GM19025 (cell line): ENCODE measurements at regions not wholly inside any gene's neighbourhood (a gene's known extent, or its start where the extent isn't known, plus 50 kb on each side); places are given as distances from the start of the nearest gene placed in this dataset.
"Not testable (repeated sequence)": the region's sequence is repeated elsewhere in the genome, so short reads cannot be mapped to it uniquely, and the experiment has no call there.

ENCODE experiments used
- ATAC-seq: cut with Tn5 transposase; IDR thresholded peaks from one replicate; pipeline ENCODE4 v1.9.1; 2021; ENCODE audit warnings: mild to moderate bottlenecking, low read depth, moderate library complexity; ENCODE audit not compliant: unreplicated experiment

- ATAC-seq: no peak
Observed at GRCh38 chr22:49349841-49350381, 477.8 kb downstream of the BRD1 start.

DNA sequence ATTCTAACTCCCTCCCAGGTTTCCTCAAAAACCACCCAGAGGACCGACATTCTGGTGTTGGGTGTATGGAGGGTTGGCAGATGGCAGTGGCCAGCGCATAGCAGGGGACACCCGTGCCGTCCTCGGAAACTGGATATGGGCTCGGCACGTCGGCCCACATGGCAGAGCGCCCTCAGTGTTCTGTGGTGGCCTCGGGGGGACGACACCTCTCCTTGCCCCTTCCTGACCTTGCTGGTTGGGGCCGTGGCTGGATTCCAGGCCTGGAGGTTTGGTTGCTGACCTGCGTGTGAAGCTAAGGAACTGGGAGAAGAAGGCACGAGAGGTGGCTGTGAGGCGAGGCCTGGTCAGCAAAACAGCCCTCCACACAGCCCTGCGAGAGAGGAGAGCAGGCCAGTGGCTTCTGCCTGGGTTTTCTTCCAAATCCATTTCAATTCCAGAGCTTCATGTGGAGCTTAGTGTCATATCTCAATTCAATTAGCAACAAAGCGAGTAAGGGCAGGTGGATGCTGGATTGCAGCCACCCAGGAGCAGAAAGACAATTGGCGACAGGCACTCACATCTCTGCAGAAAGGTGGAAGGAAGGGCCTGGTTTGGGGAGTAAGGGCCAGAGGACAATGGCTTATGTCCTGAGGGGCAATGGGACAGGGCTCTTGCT is 478.4 kb downstream of the BRD1 start:
- ATAC-seq: no peak

- no peak for ATAC-seq
Observed at GRCh38 chr22:49348631-49349030, 479.0 kb downstream of the BRD1 start.

DNA sequence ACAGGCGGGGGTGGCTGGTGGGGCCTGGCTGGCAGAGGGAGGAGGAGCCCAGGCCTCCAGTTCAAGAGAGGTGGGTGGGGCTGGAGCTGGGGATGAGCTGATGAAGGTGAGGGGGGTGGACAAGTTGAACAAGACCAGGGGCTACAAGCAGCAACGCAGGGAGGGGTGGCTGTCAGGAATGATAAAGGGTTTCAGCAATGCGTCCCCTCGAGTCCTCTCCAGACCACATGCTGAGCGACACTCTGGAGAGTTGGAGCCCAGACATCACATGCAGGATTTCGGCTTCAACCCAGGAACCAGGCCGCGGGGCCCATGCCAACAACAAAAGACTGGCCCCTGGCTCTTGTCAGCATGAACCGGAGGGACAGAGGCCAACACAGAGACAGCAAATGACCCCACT is 480.3 kb downstream of the BRD1 start:
- ATAC-seq: no peak

DNA sequence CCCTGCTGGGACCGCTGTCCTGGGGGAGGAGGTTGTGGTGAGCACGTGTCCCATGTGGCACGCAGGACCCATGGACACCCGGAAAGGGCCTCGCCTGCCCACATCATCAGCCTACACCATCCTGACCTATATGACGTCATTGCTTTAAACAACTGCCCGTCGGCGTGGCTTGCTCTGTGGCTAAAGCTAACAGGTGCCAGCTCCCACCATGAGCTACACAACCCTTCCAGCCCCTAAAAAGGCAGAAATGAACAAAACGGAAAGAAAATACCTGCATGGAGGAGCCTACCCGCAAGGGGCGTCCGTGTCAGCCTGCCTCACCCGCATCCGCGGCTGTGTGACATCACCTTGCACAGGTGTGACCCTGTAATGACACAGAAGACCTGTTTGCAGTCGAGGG is 481.8 kb downstream of the BRD1 start:
- no peak for ATAC-seq

GRCh38 chr22:49344656-49345055 is 483.0 kb downstream of the BRD1 start:
- no peak for ATAC-seq

GRCh38 chr22:49344161-49344560 is 483.5 kb downstream of the BRD1 start:
- no peak for ATAC-seq

DNA sequence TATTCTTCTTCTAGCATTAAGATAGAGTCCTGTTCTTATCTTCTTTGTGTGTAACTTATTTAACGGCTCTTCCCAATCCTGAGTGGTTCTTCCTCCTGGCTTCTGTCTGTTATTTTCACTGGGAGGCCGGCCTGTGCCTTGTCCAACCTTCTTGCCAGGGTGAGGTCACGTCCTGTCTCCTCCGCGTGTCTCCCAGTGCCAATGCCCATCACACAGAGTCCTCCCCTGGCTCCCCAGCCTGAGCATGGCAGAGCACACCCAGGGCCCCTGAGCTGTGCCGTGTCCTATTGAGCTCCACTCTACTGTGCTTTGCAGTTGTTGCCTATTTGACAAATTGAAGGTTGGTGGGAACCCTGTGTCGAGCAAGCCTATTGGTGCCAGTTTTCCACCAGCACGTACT is 487.3 kb downstream of the BRD1 start:
- ATAC-seq: no peak

- ATAC-seq: not testable (repeated sequence)
Observed at GRCh38 chr22:49336483-49336882, 491.2 kb downstream of the BRD1 start.

- no peak for ATAC-seq
Observed at GRCh38 chr22:49334976-49335375, 492.7 kb downstream of the BRD1 start.

GRCh38 chr22:49334449-49334789 is 493.3 kb downstream of the BRD1 start:
- ATAC-seq: no peak

DNA sequence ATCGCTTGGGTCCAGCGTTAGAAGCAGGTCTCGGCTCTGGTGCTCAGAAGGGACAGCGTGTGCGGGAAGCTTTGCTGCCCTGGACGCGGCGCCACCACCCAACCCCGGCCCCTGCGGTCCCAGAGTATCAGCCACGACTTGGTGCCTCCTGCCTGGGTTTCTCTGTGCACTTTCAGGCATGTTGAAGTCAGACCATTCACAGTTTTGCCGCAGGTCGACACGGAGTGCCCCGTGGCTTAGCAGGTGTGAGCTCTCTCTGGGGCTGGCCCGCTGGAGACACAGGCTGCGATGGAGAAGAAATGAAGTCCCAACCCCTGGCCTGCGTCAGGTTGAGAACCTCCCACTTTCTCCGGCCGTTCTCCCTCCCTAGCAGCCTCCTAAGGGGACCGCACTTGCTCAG is 494.5 kb downstream of the BRD1 start:
- no peak for ATAC-seq

- ATAC-seq: no peak
Observed at GRCh38 chr22:49332691-49333090, 495.0 kb downstream of the BRD1 start.

GRCh38 chr22:49331878-49332277 is 495.8 kb downstream of the BRD1 start:
- no peak for ATAC-seq

DNA sequence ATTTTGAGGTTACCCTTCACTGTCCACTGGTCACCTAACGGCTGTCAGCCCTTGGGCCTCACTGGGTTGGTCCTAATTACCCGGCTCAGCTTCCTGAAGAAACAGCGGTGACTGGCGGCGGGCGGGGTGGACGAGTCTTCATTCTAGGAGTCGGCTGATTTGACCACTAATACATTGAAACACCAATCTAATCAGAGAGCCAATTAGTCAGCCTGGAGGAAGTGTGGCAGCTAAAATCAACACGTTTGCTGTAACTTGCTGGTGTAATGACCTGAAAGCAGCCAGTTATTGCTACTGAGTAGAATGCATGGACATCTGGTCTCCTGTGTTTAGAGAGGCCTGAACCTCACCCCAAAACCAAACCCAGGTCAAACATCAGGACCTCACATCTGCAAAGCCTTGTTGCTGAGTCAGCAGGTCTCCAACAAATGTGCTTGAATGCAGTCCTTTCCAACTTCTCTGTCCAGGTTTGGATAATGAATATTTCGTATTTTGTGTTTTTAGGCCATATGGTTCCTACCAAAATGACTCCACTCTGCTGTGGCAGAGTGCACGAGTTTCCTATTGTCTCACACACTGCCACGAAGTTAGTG is 496.4 kb downstream of the BRD1 start:
- no peak for ATAC-seq

DNA sequence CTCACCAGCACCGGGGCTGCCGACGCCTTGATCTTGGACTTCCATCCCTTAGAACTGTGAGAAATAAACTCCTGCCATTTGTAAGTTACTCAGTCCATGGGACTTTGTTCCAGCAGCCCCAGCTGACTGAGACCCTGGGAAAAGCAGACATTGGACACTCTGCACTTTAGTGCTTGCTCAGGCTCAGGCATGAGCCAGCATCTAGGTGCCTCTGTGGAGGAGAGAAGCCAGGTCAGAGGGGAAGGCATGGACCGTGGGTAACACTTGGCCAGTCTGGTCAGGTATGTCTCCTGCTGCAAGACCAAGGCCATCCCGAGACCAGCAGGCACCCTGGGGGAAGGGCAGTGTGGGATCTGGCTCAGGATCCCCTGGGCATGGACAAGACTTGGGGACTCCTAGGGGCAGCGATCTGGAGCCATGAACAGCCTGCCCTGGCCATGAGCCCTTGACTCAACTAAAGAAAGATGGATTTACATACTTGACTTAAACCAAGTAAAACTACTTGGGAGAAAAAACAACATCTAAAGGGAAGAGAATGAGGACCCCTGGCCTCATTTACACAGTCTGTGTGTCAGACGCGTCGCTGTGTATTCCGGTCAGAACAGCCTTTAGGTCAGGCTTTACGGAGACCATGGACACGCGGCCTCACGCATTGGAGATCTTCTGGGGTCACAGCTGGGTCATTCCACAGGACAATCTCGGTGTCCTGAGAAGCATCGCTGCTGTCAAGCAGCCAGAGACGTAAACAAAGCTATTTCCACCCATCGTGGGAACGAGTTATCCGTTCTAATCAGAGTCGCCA is 497.1 kb downstream of the BRD1 start:
- ATAC-seq: no peak

GRCh38 chr22:49329636-49330035 is 498.0 kb downstream of the BRD1 start:
- no peak for ATAC-seq

DNA sequence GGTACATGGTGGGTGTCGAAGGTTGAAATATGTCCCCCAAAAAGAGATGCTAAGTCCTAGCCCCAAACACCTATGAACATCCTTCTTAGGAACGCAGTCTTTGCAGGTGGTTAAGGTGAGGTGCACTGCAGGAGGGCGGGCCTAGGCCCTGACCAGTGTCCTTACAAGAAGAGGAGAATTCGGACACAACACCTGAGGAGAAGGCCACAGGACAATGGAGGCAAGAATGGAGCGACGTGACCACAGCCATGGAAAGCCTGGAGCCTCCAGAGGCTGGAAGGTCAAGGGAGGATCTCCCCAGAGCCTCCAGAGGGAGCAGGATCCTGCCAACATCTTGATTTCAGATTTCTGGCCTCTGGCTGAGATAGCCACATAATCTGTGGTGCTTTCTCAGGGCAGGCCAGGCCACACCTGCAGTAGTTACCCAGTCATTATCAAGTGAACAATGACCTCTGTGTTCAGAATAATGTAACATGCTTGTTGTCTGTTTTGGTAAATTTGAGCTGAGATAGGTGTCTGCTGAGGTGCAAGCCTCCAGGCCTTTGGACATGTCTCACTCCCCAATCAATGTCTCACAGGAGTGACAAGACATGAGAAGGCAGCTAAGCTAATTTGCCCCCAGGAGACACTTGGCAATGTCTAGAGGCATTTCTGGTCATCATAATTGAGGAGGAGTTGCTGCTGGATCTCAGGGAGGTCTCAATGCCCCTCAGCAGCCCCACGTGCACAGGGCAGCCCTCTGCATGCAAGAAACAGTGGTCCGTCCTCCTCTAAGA is 498.9 kb downstream of the BRD1 start:
- no peak for ATAC-seq

GRCh38 chr22:49328118-49328475 is 499.6 kb downstream of the BRD1 start:
- ATAC-seq: no peak

- ATAC-seq: no peak
Observed at GRCh38 chr22:49327411-49328117, 500.1 kb downstream of the BRD1 start.
